SK-N-SH treated with all-trans-retinoic acid at 6 μM for 48 hours (cell line): ENCODE measurements at regions not wholly inside any gene's neighbourhood (a gene's known extent, or its start where the extent isn't known, plus 50 kb on each side); places are given as distances from the start of the nearest gene placed in this dataset.

Source experiments
- ATAC-seq: fragments of 200-7000 bp; cut with Tn5 transposase; 3 replicates; pipeline ENCODE4 v1.9.1; 2020; ENCODE audit warnings: mild to moderate bottlenecking, moderate library complexity
- CSRNP3 ChIP-seq: fragments of 250-450 bp; sonication (Bioruptor Pico); IDR thresholded peaks from 2 replicates; pipeline ENCODE4 v1.5.1; 2021; ENCODE audit warnings: mild to moderate bottlenecking, moderate library complexity
- ESRRG ChIP-seq: fragments of 250-450 bp; sonication (Bioruptor Pico); IDR thresholded peaks from 2 replicates; pipeline ENCODE4 v1.6.1; 2021; ENCODE audit warnings: mild to moderate bottlenecking
- GLIS3 ChIP-seq: fragments of 250-450 bp; sonication (Bioruptor Pico); IDR thresholded peaks from 2 replicates; pipeline ENCODE4 v1.5.0; 2020; ENCODE audit warnings: mild to moderate bottlenecking, moderate library complexity
- SNAI2 ChIP-seq: fragments of 250-450 bp; sonication (Bioruptor Pico); IDR thresholded peaks from 2 replicates; pipeline ENCODE4 v1.5.0; 2020; ENCODE audit warnings: mild to moderate bottlenecking, moderate library complexity
- TOX ChIP-seq: fragments of 250-450 bp; sonication (Bioruptor Pico); IDR thresholded peaks from 2 replicates; pipeline ENCODE4 v1.8.0; 2021; ENCODE audit warnings: mild to moderate bottlenecking, moderate library complexity, borderline replicate concordance

GRCh38 chr7:33854178-33854577 is 51.2 kb upstream of the BMPER start:
- peak; percentile 65 for ATAC-seq
- TF ChIP-seq ESRRG (CRISPR knock-in tag): no peak

GRCh38 chr7:33854801-33855350 is 50.5 kb upstream of the BMPER start:
- ATAC-seq: peak; percentile 30; the same call in 2 of the 3 replicates
- TF ChIP-seq GLIS3 (no peak), TOX (CRISPR knock-in tag) (no peak), CSRNP3 (CRISPR knock-in tag) (no peak), SNAI2 (CRISPR knock-in tag) (no peak)
